Stimulated activated CD8-positive, alpha-beta memory T cell treated with anti-CD3 and anti-CD28 coated beads, Interleukin-12 subunit alpha, Interleukin-12 subunit beta, amount 100 ng/mL, for 1 hour (primary cell): ENCODE measurements at regions not wholly inside any gene's neighbourhood (a gene's known extent, or its start where the extent isn't known, plus 50 kb on each side); places are given as distances from the start of the nearest gene placed in this dataset.

ENCODE experiments used
- DNase-seq: peaks from one replicate; pipeline ENCODE4 v3.0.0-alpha.2; 2020; ENCODE audit warnings: low read depth

DNA sequence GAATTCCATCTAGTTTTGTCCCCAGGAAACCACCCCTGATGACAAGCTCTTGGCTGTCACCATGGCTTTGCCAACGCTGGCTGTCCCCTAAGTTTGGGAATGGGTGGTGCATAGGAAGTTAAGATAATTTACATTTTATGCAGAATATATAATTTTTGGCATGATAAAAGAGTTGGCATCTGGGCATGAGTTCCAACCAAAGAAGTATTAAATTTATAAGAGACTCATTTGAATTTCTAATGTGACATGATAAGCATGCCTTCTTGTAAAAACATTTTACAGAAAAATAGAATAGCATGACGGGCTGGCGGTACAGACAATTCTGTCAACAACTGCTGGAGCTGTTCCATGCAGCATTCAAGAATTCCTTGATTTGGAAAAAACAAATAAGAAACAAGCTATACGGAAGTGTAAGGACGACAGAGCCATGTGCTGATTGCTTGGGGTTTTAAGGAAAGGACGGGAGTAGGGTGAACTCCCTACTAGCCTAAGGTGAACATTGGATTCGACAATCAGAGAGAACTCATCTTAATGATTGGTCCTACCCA is 106.8 kb upstream of the C1orf21 start:
- DNase-seq: no peak

DNA sequence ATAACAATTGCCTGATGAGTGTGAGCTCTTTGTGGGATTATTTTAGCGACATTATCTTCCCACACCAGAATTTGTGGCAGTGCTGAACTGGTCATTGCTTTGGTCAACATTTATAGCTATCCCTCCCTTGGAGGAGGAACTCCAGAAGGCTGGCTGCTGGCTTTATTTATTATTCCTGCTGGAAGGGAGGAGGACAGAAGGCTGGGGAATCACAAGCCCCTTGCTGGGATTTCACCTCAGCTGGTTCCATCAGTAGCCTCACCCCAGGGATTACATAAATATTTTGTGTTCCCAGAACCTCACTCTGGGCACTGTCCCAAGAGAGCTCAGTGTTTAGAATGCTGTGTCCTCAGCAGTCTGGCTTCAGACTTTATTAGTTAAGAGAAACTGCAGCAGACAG is 102.8 kb upstream of the C1orf21 start:
- DNase-seq: no peak

DNA sequence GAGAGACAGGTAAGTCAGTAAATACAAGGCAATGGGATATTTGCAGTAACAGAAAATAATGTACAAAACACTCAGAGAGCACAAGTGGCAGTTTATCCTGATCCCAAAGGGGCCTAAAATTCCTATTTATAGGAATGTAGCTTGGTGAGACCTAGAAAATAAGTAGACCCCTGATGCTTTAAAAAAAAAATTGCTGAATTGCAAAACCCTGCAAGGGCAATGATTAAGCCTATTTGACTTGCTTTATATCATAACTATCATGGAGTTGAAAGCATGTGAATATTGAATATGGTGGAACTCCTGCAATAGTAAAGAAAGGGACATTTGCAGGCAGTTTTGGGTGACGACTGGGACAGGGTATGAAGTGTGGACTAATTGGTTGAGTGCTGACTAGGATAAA is 101.9 kb upstream of the C1orf21 start:
- DNase-seq: no peak

DNA sequence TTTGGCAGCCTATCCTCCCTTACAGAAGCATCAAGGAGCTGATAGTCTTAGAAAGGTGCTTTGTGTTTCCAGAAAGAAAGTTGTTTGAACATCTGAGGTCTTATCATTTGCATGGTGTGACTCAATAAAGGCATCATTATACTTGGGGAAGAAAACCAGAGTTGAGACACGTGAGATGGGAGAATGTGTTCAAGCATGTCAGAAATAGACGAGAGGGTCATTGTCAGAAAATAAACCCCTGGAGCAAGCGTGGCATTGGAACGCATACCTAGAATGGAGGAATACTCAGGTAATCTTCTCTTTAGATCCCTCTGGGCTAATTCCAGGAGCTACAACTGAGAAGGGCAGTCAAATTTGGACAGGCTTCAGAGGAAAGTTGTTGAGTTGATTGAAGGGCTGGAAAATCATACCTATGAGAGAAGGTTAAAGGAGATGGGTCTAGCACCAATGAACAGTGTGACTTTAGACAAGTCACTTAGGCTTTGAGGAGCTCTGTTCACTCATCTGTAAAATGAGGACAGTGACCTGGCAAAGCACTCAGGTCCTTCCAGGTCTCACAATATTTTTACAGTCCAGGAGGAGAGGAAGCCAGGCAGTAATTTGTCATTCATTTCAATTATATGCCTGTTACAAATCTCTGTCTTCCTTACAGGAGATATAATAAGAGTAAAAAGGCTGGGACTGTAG is 101.3 kb upstream of the C1orf21 start:
- DNase-seq: no peak

DNA sequence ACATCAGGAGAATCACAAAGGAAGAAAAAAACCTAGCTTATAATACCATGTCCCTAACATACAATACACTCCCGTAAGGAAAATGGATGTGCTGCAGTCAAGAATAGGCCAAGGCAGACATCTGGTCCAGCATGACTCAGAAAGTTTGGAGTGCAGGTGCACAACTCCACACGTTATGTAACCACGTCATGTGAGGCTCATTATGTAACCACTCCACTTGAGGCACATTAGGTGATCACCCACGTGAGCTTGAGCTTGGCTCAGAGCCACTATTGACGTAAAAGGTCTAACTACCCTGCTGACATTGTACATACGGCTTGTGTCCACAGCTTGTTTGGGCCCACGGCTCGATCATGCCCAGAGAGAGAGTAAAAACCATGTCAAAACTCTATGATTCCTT is 99.8 kb upstream of the C1orf21 start:
- DNase-seq: no peak

DNA sequence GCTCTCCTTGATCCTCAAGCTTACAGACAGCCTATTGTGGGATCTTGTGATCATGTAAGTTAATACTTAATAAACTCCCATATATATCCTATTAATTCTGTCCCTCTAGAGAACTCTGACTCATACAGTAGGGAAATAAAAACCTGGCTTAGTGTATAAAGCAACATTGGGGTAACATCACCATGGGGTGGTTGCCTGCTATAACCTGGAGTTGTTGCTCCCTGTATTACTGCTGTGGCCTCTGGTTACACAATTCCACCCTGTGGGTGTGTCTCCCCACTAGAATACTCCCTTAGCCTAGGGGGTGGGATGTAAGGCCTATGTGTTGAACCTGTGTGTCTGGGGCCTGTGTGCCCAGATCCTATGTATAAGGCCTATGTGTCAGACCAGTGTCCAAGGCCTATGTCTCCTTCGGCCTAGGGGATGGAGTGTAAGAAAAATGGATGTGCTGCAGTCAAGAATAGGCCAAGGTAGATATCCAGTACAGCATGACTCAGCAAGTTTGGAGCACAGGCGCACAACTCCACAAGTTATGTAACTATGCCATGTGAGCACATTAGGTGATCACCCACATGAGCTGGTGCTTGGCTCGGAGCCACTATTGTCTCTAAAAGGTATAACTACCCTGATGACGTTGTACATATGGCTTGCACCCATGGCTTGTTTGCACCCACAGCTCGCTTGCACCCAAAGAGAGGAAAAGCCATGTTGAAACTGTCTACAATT is 96.8 kb upstream of the C1orf21 start:
- no peak for DNase-seq

DNA sequence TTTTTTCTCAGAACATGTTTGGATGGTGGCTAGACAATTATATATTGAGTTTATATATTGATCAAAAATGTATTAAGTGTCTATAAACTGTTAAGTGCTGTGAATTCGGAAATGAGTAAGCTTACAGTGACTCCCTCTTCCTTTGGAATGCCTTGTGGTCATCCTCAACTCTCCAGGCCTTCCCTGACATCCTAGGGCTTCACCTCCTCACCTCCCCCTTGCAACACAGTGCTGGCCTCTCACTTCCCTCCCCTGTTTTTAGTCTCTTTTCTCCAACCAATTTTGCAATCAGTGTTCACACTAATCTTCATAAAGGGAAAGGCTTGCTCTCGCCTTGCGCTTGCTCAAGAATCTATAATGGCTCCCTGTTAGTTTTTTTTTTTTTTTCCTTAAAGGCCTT is 95.1 kb upstream of the C1orf21 start:
- DNase-seq: no peak

DNA sequence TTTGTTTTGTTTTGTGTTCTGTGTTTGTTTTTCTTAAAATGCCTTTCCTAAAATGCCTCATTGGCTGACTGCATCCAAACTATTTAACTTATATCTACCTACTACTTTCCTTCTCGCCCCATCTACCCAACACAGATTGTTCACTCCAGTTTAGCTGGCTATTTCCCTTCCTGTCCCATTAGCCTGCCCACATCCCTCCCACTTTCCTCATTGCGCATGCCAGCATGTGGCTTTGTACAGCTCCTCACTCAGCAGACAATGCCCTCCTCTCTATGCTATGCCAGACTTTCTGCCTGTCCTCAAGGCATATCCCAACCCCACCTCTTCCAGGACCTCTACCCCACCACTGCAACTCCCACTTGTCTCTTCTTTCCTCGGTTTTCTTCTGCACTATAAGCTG is 94.7 kb upstream of the C1orf21 start:
- DNase-seq: no peak

DNA sequence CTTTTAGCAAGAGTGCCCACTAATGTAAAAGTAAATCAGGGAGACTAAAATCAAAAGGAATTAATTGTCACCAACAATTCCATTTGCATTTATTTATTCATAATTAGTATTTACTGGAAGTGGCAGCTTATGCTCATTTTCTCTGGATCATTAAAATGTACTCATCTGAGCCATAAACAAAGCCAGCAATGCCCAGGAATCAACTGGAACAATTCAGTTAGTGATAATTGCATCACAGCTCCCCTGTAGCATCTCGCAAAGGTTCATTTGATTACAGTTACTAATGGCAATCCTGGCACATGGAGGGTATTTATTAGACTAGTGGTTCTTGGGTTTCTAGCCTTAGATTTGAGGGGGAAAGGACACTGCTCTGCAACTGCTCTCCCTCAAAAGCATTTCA is 92.7 kb upstream of the C1orf21 start:
- no peak for DNase-seq

DNA sequence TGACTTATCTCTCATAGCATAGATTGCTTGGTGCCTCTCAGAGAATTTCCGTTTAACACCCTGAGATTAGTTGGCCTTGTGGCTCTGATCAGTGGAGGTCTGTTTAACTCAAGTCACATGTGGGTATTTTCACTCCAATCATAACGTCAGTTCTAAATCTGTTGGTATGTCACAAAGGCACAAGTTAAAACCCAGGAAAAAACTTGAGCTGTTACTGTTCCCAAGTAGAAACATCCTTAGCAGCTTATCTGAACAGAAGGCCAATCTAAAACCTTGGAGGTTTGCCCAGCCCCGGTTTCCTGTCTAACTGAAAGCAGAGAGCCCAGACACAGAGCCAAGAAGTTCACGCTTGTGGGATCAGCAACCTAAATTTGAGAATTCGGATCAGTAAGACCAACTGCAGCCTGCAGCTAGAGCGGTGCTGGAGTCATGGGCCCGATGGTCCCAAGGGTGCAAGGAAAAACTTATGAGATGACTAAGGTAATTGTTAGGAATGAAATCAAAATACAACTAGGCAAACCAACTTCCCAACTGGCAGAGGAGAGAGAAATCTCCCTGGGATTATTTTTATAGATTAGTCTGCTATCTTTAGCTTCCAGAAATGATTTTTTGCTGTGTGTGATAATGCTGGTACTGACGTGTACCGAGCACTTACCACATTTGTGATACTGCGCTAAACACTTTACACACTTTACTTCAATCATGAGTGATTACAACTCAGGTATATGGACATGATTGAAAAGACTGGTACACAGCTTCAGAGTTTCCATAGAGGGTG is 90.2 kb upstream of the C1orf21 start:
- no peak for DNase-seq

DNA sequence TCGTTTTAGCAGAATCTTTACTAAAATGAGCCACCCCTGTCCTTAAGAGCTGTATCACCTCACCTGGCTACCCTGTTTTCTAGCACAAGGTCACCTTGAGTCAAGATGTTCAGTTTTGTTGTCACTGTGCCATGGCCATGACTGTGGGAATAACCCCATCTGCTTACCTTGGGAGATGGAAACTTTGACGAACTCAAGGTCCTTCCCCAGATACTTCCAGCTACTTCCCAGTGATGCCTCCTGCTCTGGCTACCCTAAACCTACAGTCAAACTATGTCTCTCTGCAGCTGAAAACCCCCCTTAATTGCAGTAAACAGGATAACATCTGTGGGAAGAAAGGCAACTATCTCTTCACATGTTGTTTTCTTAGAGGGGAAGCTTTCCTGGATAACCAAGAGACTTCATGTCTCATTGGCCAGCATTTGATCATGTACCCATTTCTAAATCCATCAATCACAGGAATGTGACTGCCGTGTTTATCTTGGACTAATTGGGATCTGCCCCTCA is 89.5 kb upstream of the C1orf21 start:
- no peak for DNase-seq

DNA sequence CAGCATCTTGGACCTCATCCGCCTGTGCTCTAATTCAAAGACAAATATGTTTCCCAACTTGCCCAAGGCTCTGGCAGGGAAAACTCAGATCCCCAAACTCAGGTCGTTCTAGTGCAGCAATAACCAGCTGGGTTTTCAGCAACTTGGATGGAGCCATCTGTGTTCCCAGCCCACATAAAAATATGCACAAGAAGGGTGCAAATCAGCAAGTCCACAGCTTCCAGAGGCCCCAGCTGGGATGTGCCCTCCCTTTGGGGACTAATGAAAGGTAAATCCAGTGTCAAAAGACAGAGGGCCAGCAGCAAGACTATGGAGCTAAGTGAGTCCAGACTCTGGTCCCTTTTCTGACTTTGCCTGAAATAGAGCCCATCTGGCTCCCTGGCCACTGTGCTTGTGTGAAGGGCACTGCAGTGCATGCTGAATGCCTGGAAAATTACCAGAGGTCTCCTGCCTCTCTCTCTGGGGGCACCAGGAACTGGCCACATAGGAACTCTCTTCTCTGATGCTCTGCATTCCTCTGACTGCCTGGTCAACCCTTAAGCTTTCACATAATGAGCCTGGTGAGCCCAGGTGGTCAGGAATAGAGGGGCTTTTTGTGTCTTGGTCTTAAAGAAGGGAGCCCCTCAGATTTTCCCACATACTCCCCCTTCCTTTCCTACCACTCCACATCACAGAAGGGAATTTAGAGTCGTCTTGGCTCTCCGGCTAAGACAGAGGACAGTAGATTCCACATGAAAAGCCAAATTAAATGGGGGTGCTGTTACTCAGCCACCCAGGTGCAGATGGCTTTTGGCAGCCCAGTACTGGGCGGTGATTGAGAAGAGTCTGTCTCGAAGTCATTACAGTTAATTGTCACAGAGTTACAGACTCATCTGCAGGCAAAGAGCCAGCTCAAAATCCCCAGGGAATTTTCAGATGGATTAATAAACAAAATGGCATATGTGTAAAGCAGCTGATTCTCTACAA is 88.1 kb upstream of the C1orf21 start:
- DNase-seq: no peak

DNA sequence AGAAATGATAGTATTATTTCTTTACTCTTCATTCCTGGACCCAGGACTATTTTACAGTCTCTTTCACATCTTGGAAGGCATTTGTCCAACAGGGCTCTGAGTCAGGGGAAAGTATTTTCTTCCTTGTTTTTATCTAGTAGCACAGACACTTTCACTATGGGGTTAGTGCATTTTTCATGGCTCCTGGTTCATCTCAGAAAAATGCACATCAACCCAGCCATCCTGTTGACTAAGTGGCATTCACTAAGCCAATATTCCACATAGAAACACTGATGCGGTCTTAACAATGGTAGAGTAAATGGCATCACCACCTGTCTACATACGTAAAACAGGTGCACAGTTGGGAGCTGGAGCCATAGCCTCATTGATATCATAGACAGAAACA is 87.4 kb upstream of the C1orf21 start:
- DNase-seq: no peak

DNA sequence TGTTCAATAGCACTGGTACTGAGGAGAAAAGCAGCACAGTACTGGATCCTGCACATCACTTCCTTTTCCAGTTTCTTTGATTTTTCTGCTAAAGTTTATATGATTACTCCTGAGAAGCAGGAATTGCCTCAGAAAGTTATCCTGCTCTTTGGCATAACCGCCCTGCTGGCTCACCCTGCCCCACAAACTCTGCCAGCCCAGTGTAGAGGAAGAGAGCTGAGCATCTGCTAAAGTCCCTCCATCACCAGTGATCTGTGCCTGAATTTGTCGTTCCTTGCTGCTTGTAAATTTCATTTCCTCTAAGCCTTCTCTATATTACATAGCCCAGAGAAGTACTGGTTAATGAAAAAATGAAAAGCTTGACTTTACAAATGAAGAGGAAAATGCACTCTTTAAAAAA is 87.0 kb upstream of the C1orf21 start:
- DNase-seq: no peak

DNA sequence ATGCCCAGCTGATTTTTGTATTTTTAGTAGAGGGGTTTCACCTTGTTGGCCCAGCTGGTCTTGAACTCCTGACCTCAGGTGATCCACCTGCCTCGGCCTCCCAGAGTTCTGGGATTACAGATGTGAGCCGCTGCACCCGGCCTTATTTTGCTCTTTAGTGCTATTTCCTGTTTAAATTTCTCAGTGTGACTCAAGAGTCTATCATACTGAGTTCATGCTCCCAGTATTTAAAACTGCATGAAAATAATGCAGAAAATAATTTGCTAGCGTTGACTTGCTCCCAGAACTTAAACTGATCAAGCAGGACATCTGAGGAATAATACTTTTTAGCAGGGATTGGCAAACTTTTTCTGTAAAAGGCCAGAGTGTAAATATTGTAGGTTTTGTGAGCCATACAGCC is 86.4 kb upstream of the C1orf21 start:
- DNase-seq: no peak

DNA sequence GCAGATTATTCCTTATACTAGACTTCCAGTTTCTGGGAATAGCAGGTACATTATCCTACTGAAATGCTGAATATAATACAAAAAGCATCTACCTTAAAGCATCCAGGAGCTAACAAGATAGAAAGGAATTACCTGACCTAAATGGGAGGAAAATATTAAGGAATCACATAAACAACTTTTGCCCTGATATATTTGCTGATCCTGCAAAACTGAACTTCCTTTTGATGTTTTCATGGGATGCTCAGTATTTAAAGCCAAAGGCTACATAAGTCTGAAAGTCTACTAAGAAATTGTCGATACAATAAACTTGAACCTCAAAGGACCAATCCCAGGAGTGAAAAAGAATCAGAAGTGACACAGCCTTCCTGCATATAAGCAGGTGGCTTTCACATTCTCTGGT is 85.6 kb upstream of the C1orf21 start:
- no peak for DNase-seq

DNA sequence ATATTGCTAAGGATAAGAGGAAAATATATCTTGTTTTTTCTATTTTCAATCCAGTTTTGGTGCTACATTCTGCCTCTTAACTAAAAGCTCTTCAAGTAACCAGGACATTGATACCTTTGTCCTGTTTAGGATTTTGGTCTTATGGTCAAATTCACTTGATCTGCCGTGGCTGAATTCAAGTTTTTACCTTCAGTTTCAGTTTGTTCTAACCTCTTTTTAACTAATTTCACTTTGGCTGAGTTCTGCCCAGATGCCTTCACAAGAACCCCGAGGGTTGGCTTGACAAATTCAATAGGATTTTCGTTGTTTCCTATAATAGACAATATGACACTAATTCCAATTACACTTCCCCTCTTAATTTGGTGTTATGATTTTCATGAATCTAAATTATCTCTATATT is 84.5 kb upstream of the C1orf21 start:
- DNase-seq: no peak

DNA sequence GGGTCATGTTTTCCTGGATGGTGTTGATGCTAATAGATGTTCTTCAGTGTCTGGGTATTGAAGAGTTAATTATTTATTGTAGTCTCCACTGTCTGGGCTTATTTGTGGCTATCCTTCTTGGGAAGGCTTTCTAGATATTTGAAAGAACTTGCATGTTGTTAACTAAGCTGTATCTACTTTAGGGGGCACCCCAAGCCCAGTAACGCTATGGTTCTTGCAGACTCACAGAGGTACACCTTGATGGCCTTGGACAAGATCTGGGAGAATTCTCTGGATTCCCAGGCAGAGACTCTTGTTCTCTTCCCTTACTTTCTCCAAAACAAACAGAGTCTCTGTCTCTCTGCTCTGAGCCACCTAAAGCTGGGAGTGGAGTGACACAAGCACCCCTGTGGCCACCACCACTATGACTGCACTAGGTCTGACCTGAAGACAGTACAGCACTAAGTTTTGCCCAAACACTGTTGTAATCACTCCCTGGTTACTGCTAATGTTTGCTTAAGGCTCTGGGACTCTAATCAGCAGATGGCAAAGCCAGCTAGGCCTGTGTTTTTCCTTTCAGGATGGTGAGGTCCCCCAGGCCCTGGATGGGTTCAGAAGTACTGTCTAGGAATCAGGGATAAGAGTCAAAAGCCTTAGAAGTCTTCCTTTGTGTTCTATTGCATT is 76.5 kb upstream of the C1orf21 start:
- no peak for DNase-seq

DNA sequence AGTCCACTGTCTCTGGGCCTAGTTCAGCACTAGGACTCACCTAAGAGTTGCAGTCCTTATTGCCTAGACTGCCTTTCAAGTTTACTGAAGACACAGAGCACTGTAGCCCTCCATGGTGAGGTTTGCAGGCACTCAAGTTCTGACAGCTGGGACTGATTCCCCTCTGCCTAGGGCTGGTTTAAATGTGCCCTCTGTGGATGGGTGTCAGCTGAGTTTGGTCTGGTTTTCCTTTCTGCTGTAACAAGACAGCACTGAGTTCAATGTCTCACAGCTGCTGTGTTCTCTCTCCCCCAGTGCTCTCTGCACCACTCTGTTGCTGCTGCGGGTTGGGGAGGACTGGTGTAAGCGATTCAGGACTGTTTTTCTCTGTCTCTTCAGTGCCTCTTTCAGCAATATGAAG is 75.2 kb upstream of the C1orf21 start:
- no peak for DNase-seq

DNA sequence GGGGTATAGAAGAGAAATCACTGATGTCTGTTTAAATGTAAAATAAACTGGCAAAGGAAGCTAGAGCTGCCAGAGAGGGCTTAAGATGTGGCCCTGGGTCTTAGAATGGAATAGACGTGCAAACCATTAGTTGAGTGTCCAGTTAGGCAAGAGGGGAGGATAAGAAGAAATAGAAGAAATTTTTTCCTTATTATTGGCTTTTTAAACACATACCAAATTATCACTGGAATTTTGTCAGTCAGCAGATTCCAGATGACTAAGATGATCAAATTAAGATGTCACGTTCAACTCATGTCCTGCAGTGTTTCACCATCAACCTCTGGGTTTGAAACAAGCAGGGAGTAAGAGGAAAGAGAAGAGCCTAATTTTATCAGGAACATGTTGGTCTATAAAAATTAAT is 71.6 kb upstream of the C1orf21 start:
- no peak for DNase-seq

DNA sequence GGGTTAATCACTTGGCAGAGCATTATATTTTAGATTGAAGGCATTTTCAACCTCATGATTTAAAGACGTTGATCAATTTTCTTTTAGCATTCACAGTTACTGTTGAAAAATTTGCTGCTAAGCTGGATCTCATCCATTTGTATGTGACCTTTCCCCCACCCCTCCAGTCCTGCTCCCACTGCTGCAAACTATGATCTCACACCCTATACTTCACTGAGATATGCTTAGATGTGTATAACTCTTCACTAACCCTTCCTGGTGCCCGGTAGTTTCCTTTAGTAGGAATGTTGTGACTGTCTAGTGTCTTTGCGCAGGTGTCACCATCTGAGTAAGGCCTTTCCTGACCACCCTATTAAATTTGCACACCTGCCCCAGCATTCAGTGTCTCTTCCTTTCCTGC is 67.0 kb upstream of the C1orf21 start:
- no peak for DNase-seq
